ENCODE measurements at regions not wholly inside any gene's neighbourhood (a gene's known extent, or its start where the extent isn't known, plus 50 kb on each side); places are given as distances from the start of the nearest gene placed in this dataset.
"Not testable (repeated sequence)": the region's sequence is repeated elsewhere in the genome, so short reads cannot be mapped to it uniquely, and the experiment has no call there.

DNA sequence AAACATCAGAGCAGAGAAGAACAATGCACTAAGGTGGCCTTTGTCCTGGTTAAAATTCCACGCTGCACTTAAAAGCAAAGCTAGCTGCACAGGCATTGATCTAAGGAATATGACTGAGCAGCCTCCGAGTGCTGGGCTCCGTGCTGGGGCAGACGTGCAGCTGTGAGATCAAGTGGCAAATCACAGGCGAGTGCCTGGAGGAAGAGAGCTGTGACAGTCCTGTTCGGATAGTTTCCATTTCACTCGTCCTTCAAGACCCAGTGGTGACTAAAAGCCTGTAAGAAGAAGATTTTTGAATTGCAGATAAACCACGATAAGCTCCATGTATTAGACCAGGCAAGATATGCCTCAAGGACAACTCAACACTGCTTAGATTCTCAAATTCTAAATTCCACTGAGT, 247.9 kb downstream of the ANKRD60 start:
- TF ChIP-seq POLR2A (IDR thresholded peaks at IDR 0.05): no peak
- TF ChIP-seq, protein P1, sequence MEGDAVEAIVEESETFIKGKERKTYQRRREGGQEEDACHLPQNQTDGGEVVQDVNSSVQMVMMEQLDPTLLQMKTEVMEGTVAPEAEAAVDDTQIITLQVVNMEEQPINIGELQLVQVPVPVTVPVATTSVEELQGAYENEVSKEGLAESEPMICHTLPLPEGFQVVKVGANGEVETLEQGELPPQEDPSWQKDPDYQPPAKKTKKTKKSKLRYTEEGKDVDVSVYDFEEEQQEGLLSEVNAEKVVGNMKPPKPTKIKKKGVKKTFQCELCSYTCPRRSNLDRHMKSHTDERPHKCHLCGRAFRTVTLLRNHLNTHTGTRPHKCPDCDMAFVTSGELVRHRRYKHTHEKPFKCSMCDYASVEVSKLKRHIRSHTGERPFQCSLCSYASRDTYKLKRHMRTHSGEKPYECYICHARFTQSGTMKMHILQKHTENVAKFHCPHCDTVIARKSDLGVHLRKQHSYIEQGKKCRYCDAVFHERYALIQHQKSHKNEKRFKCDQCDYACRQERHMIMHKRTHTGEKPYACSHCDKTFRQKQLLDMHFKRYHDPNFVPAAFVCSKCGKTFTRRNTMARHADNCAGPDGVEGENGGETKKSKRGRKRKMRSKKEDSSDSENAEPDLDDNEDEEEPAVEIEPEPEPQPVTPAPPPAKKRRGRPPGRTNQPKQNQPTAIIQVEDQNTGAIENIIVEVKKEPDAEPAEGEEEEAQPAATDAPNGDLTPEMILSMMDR (IDR thresholded peaks at IDR 0.05): no peak
- H3K36me3 ChIP-seq: no peaks in the 10 kb centered on the region
- no peaks in the 10 kb centered on the region for H3K4me1 ChIP-seq
- no peaks in the 10 kb centered on the region for H3K27me3 ChIP-seq
- H3K4me3 ChIP-seq (replicated peaks in 1 of 3): no peak overlapping the region
- no peak for DNase-seq
- H3K27ac ChIP-seq: no peak overlapping the region
- 30 to 38% methylated on average over 8 of the region's 8 CpGs for WGBS, 2 donors
- H3K9me3 ChIP-seq: no peaks in the 10 kb centered on the region
- intact Hi-C loops (cut with DNase I): no loop called here

DNA sequence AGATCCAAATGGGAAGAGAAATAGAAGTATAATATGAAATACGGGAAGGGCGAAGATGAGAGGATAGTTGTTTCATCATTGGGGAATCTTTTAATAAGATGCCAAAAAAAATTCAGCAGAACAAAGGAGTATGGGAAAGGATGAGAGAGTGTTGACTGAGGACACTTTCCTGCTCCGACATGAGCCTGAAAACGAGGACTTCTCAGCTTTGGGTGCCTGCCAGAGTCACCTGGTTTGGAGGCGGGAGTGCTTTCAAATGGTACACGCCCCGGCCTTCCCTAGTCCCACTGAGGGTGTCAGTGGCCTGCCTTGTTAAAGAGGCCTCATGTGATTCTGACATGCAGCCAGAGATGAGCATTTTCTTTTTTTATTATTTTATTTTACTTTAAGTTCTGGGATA, 250.9 kb downstream of the ANKRD60 start:
- Histone ChIP-seq H3K4me1 (no peaks in the 10 kb centered on the region), H3K27me3 (no peaks in the 10 kb centered on the region), H3K27ac (no peak overlapping the region), H3K9me3 (no peaks in the 10 kb centered on the region), H3K36me3 (no peaks in the 10 kb centered on the region), H3K4me3 (replicated peaks in 1 of 3) (no peak overlapping the region)
- WGBS, 2 donors: 39 to 44% methylated on average over 7 of the region's 7 CpGs
- DNase-seq: peak in 1 of 2 donors; percentile 24
- TF ChIP-seq, protein P1 (IDR thresholded peaks at IDR 0.05): no peak
- no peak for TF ChIP-seq POLR2A (IDR thresholded peaks at IDR 0.05)
- intact Hi-C loops (cut with DNase I): no loop called here

DNA sequence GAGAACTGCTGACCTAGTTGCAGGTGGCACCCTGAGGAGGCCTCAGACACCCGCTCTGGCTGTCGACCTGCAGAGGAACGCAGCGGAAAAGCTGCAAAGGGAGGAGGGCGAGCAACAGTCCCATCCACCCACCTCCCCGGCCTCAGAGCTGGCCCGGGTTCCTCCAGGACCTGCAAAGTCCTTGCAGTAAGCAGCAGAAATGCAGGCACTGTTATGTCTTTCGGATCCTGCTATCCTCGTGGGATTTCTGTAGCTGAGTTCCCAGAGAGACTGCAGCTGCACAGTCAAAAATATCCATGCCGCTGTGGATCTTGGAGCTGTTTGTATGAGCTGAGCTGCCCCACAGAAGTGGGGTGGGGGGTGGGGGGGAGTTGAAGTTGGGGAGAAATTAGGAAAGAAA, 251.3 kb downstream of the ANKRD60 start:
- TF ChIP-seq, protein P1 (IDR thresholded peaks at IDR 0.05): no peak
- no peak for TF ChIP-seq POLR2A (IDR thresholded peaks at IDR 0.05)
- DNase-seq: no peak
- intact Hi-C loops (cut with DNase I): no loop called here
- 48 to 78% methylated on average over 3 to 7 of the region's 10 CpGs for WGBS, 2 donors
- H3K27ac ChIP-seq: no peak overlapping the region
- H3K9me3 ChIP-seq: no peaks in the 10 kb centered on the region
- no peaks in the 10 kb centered on the region for H3K36me3 ChIP-seq
- no peaks in the 10 kb centered on the region for H3K4me1 ChIP-seq
- no peaks in the 10 kb centered on the region for H3K27me3 ChIP-seq
- H3K4me3 ChIP-seq (replicated peaks in 1 of 3): no peak overlapping the region

DNA sequence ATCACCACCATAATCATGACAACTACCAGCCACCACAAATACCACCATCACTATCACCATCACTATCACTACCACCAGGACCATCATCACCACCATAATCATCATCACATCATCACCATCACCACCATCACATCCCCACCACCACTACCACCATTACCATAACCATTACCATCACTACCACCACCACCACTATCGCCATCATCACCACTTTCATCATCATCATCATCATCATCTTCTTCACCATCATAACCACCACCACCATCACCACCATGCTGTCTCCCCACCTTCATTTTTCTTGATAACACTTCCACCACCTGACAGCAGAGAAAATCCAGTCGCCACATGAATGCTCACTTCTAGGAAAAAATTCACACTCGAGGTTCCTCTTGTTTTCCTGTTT, 253.6 kb downstream of the ANKRD60 start:
- no peak for TF ChIP-seq POLR2A (IDR thresholded peaks at IDR 0.05)
- TF ChIP-seq, protein P1 (IDR thresholded peaks at IDR 0.05): no peak
- intact Hi-C loops (cut with DNase I): no loop called here
- H3K9me3 ChIP-seq: no peaks in the 10 kb centered on the region

DNA sequence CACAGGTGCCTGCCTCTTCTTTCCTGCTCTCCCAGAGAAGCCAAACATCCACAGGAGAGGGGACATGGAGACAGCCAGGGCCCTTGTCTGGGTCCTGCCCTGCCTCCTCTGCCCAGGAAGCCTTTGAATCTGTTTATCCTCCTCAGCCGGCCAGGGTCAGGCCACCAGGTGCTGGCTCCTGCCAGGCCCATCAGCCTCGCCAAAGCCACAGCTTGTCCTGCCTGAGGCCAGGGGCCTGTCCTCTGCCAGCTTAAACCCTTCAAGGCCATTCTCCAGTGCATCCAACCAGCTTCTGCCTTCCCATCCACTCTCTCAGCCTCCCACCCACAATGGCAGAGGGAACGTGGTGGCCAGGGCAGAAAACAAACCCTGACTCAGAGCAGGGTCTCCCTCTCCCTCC, 254.6 kb downstream of the ANKRD60 start:
- TF ChIP-seq POLR2A (IDR thresholded peaks at IDR 0.05): no peak
- TF ChIP-seq, protein P1 (IDR thresholded peaks at IDR 0.05): no peak
- no peak overlapping the region for H3K4me3 ChIP-seq (replicated peaks in 1 of 3)
- H3K4me1 ChIP-seq: no peaks in the 10 kb centered on the region
- H3K27ac ChIP-seq: no peak overlapping the region
- H3K36me3 ChIP-seq: no peaks in the 10 kb centered on the region
- no peak for DNase-seq
- H3K27me3 ChIP-seq: no peaks in the 10 kb centered on the region
- WGBS, 2 donors: 75 to 88% methylated on average over 3 of the region's 3 CpGs
- no peaks in the 10 kb centered on the region for H3K9me3 ChIP-seq
- intact Hi-C loops (cut with DNase I): no loop called here

More for the DNA sequence above, 253.6 kb downstream of the ANKRD60 start:
- no peak for DNase-seq
- H3K4me1 ChIP-seq: no peaks in the 10 kb centered on the region
- H3K27me3 ChIP-seq: no peaks in the 10 kb centered on the region
- no peaks in the 10 kb centered on the region for H3K36me3 ChIP-seq
- H3K27ac ChIP-seq: no peak overlapping the region
- 91 to 97% methylated on average over 3 of the region's 3 CpGs for WGBS, 2 donors
- no peak overlapping the region for H3K4me3 ChIP-seq (replicated peaks in 1 of 3)

DNA sequence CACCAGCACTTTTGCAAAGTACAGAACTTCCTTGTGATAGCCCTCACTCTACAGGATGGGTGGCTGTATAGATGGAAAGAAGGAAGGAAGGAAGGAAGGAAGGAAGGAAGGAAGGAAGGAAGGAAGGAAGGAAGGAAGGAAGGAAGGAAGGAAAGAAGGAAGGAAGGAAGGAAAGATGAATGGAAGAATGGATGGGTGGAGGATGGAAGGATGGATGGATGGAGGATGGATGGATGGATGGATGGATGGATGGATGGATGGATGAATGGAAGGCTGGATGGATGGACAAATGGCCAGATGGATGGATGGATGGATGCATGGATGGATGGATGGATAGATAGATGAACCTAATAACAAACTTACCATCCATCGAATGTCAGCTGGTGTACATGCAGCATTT, 256.9 kb downstream of the ANKRD60 start:
- H3K27me3 ChIP-seq; H3K9me3 ChIP-seq; H3K4me3 ChIP-seq (replicated peaks in 1 of 3); H3K27ac ChIP-seq; H3K4me1 ChIP-seq; DNase-seq; intact Hi-C loops (cut with DNase I); H3K36me3 ChIP-seq: not testable (repeated sequence)
- 91 to 96% methylated on average over 1 of the region's 1 CpG for WGBS, 2 donors
